OCI-LY7 (cell line): ENCODE measurements at regions not wholly inside any gene's neighbourhood (a gene's known extent, or its start where the extent isn't known, plus 50 kb on each side); places are given as distances from the start of the nearest gene placed in this dataset.

Source experiments
- EZH2phosphoT487 ChIP-seq: fragments of 200-600 bp; sonication (generic); IDR thresholded peaks from 2 replicates; pipeline ENCODE4 v1.6.1; 2018; ENCODE audit warnings: low read depth, borderline replicate concordance, mild to moderate bottlenecking, mixed run types, antibody characterized with exemption, low read length, moderate library complexity, mixed read lengths
- TF ChIP-seq, protein P1 (sequence below): fragments of 200-600 bp; sonication (generic); conservative IDR thresholded peaks from 2 replicates; pipeline ENCODE4 v1.5.1; 2014; ENCODE audit warnings: mild to moderate bottlenecking, antibody characterized with exemption, low read length, moderate library complexity, mixed read lengths

DNA sequence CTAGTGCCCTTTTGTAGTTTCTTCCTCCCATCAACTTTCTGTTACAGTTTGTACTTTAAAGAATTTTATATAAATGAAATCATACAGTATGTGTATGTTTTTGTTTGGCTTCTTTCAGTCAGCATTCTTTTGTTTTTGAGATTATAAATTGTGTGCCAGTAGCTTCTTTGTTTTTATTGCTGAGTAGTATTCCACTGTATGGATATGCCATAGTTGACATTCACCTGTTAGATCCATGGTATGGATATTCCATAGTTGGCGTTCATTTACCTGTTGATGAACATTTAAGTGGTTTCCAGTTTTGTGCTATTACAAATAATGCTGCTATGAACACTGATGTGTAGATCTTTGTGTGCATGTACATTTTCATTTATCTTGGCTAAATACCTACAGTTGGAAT lies 70.8 kb upstream of the SYPL1 start:
- TF ChIP-seq, protein P1, sequence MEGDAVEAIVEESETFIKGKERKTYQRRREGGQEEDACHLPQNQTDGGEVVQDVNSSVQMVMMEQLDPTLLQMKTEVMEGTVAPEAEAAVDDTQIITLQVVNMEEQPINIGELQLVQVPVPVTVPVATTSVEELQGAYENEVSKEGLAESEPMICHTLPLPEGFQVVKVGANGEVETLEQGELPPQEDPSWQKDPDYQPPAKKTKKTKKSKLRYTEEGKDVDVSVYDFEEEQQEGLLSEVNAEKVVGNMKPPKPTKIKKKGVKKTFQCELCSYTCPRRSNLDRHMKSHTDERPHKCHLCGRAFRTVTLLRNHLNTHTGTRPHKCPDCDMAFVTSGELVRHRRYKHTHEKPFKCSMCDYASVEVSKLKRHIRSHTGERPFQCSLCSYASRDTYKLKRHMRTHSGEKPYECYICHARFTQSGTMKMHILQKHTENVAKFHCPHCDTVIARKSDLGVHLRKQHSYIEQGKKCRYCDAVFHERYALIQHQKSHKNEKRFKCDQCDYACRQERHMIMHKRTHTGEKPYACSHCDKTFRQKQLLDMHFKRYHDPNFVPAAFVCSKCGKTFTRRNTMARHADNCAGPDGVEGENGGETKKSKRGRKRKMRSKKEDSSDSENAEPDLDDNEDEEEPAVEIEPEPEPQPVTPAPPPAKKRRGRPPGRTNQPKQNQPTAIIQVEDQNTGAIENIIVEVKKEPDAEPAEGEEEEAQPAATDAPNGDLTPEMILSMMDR = no peak
- TF ChIP-seq EZH2phosphoT487 = no peak
